GM18907 (cell line): ENCODE measurements at regions not wholly inside any gene's neighbourhood (a gene's known extent, or its start where the extent isn't known, plus 50 kb on each side); places are given as distances from the start of the nearest gene placed in this dataset.

Experiments used
- ATAC-seq: cut with Tn5 transposase; IDR thresholded peaks from one replicate; pipeline ENCODE4 v1.9.1; 2021; ENCODE audit warnings: mild to moderate bottlenecking, moderate library complexity; ENCODE audit not compliant: unreplicated experiment

DNA sequence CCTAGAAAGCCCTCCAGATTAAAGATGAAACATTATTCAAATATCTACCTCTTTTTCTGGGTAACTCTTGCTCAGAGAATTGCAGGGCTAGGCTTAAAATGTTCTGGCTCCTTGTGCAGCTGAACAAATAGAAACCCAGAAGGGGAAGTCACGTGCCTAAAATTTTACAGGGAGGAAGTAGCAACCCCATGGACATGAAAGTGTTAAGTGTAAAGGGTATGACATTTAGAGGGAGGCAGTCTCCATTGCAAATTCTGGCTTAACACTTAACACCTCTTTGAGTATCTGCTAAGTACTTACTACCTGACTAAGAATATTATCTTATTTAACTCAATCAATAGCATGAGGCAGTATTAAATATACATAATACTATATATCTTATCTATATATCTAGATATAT, 376.1 kb upstream of the ERCC4 start:
- ATAC-seq, result no peak

GRCh38 chr16:13545271-13545670, 374.7 kb upstream of the ERCC4 start:
- no peak for ATAC-seq

DNA sequence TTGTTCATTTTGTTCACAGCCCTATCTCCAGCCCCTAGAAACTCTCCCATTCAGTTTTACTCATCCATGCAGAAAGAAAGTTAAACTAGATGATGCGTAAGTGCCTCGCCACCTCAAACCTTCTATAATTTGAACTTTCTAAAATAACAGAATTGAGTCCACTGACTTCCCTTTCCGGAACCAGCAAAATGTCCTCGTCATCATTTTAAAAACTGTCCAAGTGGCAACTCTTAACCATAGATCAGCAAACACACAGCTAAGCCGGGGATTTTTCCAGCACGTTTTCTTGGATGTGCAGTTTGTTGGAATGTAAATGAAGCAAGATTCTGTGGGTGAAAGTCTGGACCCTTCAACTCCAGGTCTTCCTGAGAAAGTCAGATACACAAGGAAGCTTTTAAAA, 369.7 kb upstream of the ERCC4 start:
- no peak for ATAC-seq

- no peak for ATAC-seq
Measured at GRCh38 chr16:13552062-13552959, 367.6 kb upstream of the ERCC4 start.

- no peak for ATAC-seq
Measured at GRCh38 chr16:13552960-13553257, 367.0 kb upstream of the ERCC4 start.

- ATAC-seq, result no peak
Measured at GRCh38 chr16:13553453-13553985, 366.4 kb upstream of the ERCC4 start.

GRCh38 chr16:13554005-13554404, 365.9 kb upstream of the ERCC4 start:
- no peak for ATAC-seq

- ATAC-seq, result no peak
Measured at GRCh38 chr16:13554643-13555042, 365.3 kb upstream of the ERCC4 start.

DNA sequence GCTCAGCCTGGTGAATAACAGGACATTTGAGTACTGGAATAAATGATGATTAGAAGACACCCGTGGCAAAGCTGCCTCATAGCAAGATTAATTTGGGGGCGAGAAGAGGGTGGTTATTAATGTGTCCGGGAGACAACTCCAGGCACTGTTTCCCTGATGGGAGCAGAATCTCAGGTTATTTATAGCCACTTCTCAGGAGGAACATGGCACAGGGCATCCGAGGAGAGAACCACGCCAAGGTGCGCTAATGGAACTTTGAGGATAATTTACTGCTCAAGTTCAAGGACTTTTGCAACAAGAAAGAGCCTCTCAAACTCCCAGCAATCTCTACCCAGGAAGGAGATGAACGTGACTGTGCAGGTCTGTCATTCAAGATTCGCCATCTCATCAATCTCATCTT, 362.5 kb upstream of the ERCC4 start:
- ATAC-seq, result no peak

- ATAC-seq, result no peak
Measured at GRCh38 chr16:13558752-13559151, 361.2 kb upstream of the ERCC4 start.

DNA sequence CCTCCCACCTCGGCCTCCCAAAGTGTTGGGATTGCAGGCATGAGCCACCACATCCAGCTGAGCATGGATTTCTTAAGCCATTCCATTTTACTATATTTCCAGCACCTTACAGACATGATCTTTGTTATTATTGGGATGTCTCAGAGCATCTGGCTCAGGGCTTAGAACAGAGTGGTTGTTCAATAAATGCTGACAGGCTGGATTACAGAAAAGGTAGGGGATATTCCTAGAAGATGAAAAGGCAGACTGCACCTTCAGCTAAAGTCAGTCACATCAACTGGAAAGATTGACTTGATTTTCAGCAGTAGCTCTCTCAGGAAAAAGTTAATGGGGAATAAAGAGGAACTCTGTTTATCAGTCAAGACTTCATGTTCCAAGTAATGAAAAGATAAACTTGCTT, 360.3 kb upstream of the ERCC4 start:
- no peak for ATAC-seq

DNA sequence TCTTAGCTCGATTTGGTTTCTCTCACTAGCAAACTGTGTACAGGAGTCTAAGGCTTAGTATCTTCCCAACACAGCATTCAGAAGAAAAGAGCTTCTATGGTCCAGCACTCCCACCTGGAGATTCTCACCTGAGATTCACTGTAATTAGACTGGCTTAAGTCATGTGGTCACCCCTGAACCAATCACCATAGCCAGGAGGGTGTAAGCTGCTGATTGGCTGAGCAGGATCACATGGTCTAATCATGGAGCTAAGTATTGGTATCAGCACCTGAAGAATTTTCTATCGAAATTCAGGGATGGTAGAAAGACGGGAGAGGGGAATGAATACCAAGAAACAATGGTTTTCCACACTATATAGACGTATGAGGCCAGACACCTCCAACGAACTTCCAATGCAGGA, 359.8 kb upstream of the ERCC4 start:
- ATAC-seq, result no peak

- ATAC-seq, result no peak
Measured at GRCh38 chr16:13561291-13562070, 358.5 kb upstream of the ERCC4 start.

DNA sequence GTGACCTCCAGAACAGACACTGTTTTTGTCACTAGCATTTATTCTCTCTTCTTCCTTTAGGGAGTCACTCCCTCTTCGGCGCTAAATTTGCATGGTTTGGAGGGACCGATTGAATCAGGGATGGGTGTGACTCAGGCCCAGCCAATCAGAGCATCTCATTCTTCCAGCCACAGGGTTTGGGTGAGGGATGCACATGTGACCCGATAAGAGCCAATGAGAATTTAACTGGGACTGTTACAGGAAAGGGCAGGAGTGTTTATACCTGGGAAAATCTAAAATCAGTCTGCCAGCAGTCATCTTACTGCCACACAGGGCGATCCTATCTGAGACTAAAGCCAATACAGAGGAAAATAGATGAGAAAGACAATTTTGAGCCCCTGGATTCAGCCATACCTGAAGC, 351.2 kb upstream of the ERCC4 start:
- ATAC-seq, result no peak

DNA sequence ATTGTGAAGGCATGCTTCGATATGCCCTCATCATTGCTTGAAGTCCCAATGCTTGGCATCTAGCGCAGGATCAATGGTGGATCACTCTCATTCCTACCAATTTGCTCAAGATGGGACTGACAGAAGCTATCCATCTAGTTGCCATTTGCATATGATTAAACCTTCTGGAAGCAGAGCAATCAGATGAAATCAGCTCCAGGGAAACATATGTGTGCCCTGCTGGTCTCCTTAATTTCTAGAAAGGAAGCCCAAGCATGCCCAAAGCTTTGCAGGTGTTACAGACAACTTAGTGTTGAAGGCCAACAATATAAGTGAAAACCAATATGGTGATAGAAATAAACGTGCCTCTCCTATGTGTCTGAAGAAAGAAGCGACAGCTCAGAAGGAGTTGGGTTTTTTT, 350.0 kb upstream of the ERCC4 start:
- no peak for ATAC-seq

DNA sequence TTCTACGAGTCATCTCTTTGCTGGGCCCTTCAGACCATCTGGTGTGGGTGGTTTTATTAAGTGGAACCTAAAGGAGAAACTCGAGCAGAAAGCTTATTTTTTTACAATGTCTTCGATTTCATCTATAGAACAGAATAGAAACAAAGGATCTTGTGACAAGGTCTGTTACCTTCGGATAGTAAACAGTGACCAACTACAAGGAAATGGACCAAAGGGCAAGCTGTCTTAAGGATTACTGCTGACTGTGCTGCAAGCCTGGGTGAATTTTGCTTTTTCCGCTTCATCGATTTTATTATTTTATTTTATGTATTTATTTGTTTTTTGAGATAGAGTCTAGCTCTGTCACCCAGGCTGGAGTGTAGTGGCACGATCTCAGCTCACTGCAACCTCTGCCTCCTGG, 348.9 kb upstream of the ERCC4 start:
- ATAC-seq, result no peak

- ATAC-seq, result no peak
Measured at GRCh38 chr16:13573903-13574302, 346.1 kb upstream of the ERCC4 start.

- no peak for ATAC-seq
Measured at GRCh38 chr16:13586051-13586450, 333.9 kb upstream of the ERCC4 start.

GRCh38 chr16:13587181-13587580, 332.8 kb upstream of the ERCC4 start:
- ATAC-seq, result no peak

GRCh38 chr16:13594823-13595222, 325.1 kb upstream of the ERCC4 start:
- no peak for ATAC-seq

DNA sequence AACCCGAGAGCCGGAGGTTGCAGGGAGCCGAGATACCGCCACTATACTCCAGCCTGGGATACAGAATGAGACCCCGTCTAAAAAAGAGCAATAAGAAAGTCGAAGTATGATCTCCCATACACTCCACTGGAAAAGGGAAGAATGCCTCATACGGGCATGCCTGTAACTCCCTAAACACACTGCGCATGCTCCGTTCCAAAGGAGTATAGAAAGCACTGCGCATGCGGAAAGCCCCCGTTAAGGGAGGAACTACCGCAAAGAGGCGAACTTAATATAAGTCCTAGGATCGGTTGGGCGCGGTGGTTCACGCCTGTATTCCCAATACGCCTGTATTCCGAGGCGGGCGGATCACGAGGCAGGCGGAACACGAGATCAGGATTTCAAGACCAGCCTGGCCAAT, 313.1 kb upstream of the ERCC4 start:
- no peak for ATAC-seq

DNA sequence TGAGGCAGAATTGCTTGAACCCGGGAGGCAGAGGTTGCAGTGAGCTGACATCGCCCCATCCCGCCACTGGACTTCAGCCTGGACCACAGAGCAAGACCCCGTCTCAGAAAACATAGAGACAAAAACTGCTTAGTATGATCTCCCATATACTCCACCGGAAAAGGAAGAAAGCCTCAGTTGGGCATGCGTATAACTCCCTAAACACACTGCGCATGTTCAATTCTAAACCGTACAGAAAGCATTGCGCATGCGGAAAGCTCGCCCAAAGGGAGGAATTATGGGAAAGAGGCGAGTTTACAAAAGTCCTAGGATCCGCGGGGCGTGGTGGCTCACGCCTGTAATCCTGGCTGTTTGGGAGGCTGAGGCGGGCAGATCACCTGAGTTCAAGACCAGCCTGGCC, 312.7 kb upstream of the ERCC4 start:
- ATAC-seq, result no peak
